Liver (tissue), 3 donors: ENCODE measurements at regions not wholly inside any gene's neighbourhood (a gene's known extent, or its start where the extent isn't known, plus 50 kb on each side); places are given as distances from the start of the nearest gene placed in this dataset.

ENCODE experiments used
- ATF3 ChIP-seq: IDR thresholded peaks from 2 replicates; pipeline ENCODE4 v1.6.1; 2016; ENCODE audit warnings: antibody characterized with exemption
- CTCF ChIP-seq: fragments of 150-350 bp; IDR thresholded peaks from 2 replicates; pipeline ENCODE4 v1.5.1; 2017; ENCODE audit warnings: improper control_type of control experiment, low read depth, low read length; ENCODE audit not compliant: missing input control
- HNF4G ChIP-seq: IDR thresholded peaks from 2 replicates; pipeline ENCODE4 v1.6.1; 2016; ENCODE audit warnings: antibody characterized with exemption
- SP1 ChIP-seq: IDR thresholded peaks from 2 replicates; pipeline ENCODE4 v1.6.1; 2018; ENCODE audit warnings: antibody characterized with exemption, mild to moderate bottlenecking
- TAF1 ChIP-seq: conservative IDR thresholded peaks from 2 replicates; pipeline ENCODE4 v1.6.1; 2016; ENCODE audit warnings: antibody characterized with exemption, mild to moderate bottlenecking
- TF ChIP-seq, protein P1 (sequence below): IDR thresholded peaks from 2 replicates; pipeline ENCODE4 v1.6.1; 2016; ENCODE audit warnings: antibody characterized with exemption
- donor health status: healthy.
- donor health status: healthy.

- TF ChIP-seq, protein P1, sequence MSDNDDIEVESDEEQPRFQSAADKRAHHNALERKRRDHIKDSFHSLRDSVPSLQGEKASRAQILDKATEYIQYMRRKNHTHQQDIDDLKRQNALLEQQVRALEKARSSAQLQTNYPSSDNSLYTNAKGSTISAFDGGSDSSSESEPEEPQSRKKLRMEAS: no peak
- TF ChIP-seq CTCF (no peak), TAF1 (no peak), ATF3 (no peak), HNF4G (no peak), SP1 (no peak)
These were observed 687.8 kb upstream of the FANCL start for GRCh38 chr2:58928973-58929372.
